ENCODE measurements at regions not wholly inside any gene's neighbourhood (a gene's known extent, or its start where the extent isn't known, plus 50 kb on each side); places are given as distances from the start of the nearest gene placed in this dataset.

GRCh38 chr16:5461574-5461973 lies 364.0 kb upstream of the EEF2KMT start:
- TF ChIP-seq CTCF (IDR thresholded peaks at IDR 0.05; ENCODE audit: partially characterized antibody, unreplicated experiment), result no peak
- H3K4me3 Mint-ChIP-seq (ENCODE audit: unreplicated experiment), result no peak overlapping the region
- DNase-seq, result no peak
- H3K27me3 Mint-ChIP-seq (ENCODE audit: unreplicated experiment), result no peaks in the 10 kb centered on the region
- H3K4me1 Mint-ChIP-seq (ENCODE audit: low read depth, unreplicated experiment), result no peaks in the 10 kb centered on the region
- H3K36me3 Mint-ChIP-seq (ENCODE audit: unreplicated experiment), result peaks cover 5% of the 10 kb centered on the region
- H3K9me3 Mint-ChIP-seq (ENCODE audit: unreplicated experiment), result peaks cover 5% of the 10 kb centered on the region
- no peak overlapping the region for H3K27ac Mint-ChIP-seq (ENCODE audit: unreplicated experiment)

GRCh38 chr16:5461141-5461540 lies 363.5 kb upstream of the EEF2KMT start:
- H3K27me3 Mint-ChIP-seq (ENCODE audit: unreplicated experiment), result no peaks in the 10 kb centered on the region
- H3K9me3 Mint-ChIP-seq (ENCODE audit: unreplicated experiment), result peaks cover 5% of the 10 kb centered on the region
- peaks cover 5% of the 10 kb centered on the region for H3K36me3 Mint-ChIP-seq (ENCODE audit: unreplicated experiment)
- no peaks in the 10 kb centered on the region for H3K4me1 Mint-ChIP-seq (ENCODE audit: low read depth, unreplicated experiment)
- no peak for DNase-seq
- H3K27ac Mint-ChIP-seq (ENCODE audit: unreplicated experiment), result no peak overlapping the region
- H3K4me3 Mint-ChIP-seq (ENCODE audit: unreplicated experiment), result no peak overlapping the region
- no peak for TF ChIP-seq CTCF (IDR thresholded peaks at IDR 0.05; ENCODE audit: partially characterized antibody, unreplicated experiment)

- TF ChIP-seq CTCF (IDR thresholded peaks at IDR 0.05; ENCODE audit: partially characterized antibody, unreplicated experiment), result no peak
- Mint-ChIP-seq H3K9me3 (ENCODE audit: unreplicated experiment) (peaks cover 5% of the 10 kb centered on the region), H3K27me3 (ENCODE audit: unreplicated experiment) (no peaks in the 10 kb centered on the region), H3K27ac (ENCODE audit: unreplicated experiment) (no peak overlapping the region), H3K4me1 (ENCODE audit: low read depth, unreplicated experiment) (no peaks in the 10 kb centered on the region), H3K36me3 (ENCODE audit: unreplicated experiment) (peaks cover 5% of the 10 kb centered on the region), H3K4me3 (ENCODE audit: unreplicated experiment) (no peak overlapping the region)
- DNase-seq, result no peak
Observed at GRCh38 chr16:5460701-5461100, 363.1 kb upstream of the EEF2KMT start.

GRCh38 chr16:5459863-5460262 lies 362.3 kb upstream of the EEF2KMT start:
- Mint-ChIP-seq H3K36me3 (ENCODE audit: unreplicated experiment) (peaks cover 5% of the 10 kb centered on the region), H3K27me3 (ENCODE audit: unreplicated experiment) (no peaks in the 10 kb centered on the region), H3K27ac (ENCODE audit: unreplicated experiment) (no peak overlapping the region), H3K9me3 (ENCODE audit: unreplicated experiment) (peaks cover 5% of the 10 kb centered on the region), H3K4me1 (ENCODE audit: low read depth, unreplicated experiment) (no peaks in the 10 kb centered on the region), H3K4me3 (ENCODE audit: unreplicated experiment) (no peak overlapping the region)
- no peak for TF ChIP-seq CTCF (IDR thresholded peaks at IDR 0.05; ENCODE audit: partially characterized antibody, unreplicated experiment)
- no peak for DNase-seq

- DNase-seq, result no peak
- Mint-ChIP-seq H3K4me1 (ENCODE audit: low read depth, unreplicated experiment) (no peaks in the 10 kb centered on the region), H3K27ac (ENCODE audit: unreplicated experiment) (no peak overlapping the region), H3K36me3 (ENCODE audit: unreplicated experiment) (peaks cover 5% of the 10 kb centered on the region), H3K9me3 (ENCODE audit: unreplicated experiment) (peaks cover 3% of the 10 kb centered on the region), H3K27me3 (ENCODE audit: unreplicated experiment) (peaks cover 2% of the 10 kb centered on the region), H3K4me3 (ENCODE audit: unreplicated experiment) (no peak overlapping the region)
- no peak for TF ChIP-seq CTCF (IDR thresholded peaks at IDR 0.05; ENCODE audit: partially characterized antibody, unreplicated experiment)
Observed at GRCh38 chr16:5455110-5455509, 357.5 kb upstream of the EEF2KMT start.

Data from glutamatergic neuron (in vitro differentiated cells).